GM12873 (cell line): ENCODE measurements at regions not wholly inside any gene's neighbourhood (a gene's known extent, or its start where the extent isn't known, plus 50 kb on each side); places are given as distances from the start of the nearest gene placed in this dataset.

Experiments
- CTCF ChIP-seq: IDR thresholded peaks from 2 replicates; pipeline ENCODE4 v1.5.1; 2012; ENCODE audit warnings: low read depth, mild to moderate bottlenecking, moderate library complexity, low read length, control low read depth; ENCODE audit not compliant: insufficient read depth; ENCODE audit errors: missing control alignments

- TF ChIP-seq CTCF, result no peak
Measured at GRCh38 chr12:13583630-13584029, 387.1 kb downstream of the EMP1 start.

- no peak for TF ChIP-seq CTCF
Measured at GRCh38 chr12:13582421-13582820, 385.9 kb downstream of the EMP1 start.

GRCh38 chr12:13581031-13581430 lies 384.5 kb downstream of the EMP1 start:
- no peak for TF ChIP-seq CTCF

GRCh38 chr12:13580206-13580605 lies 383.7 kb downstream of the EMP1 start:
- TF ChIP-seq CTCF, result no peak

GRCh38 chr12:13576935-13577500 lies 380.5 kb downstream of the EMP1 start:
- TF ChIP-seq CTCF, result no peak

GRCh38 chr12:13573698-13574321 lies 377.3 kb downstream of the EMP1 start:
- TF ChIP-seq CTCF, result no peak

GRCh38 chr12:13571035-13571434 lies 374.5 kb downstream of the EMP1 start:
- TF ChIP-seq CTCF, result no peak
